Testis (tissue), 2 donors: ENCODE measurements at regions not wholly inside any gene's neighbourhood (a gene's known extent, or its start where the extent isn't known, plus 50 kb on each side); places are given as distances from the start of the nearest gene placed in this dataset.

Experiments used
- DNase-seq: peaks from one replicate; pipeline ENCODE4 v3.0.0-alpha.2; 2019
- H3K27ac ChIP-seq, 2 donors: fragments of 200-600 bp; sonication (generic); one replicate each; pipeline ENCODE4 v1.5.1; 2019
- H3K27me3 ChIP-seq: fragments of 200-600 bp; sonication (generic); one replicate; pipeline ENCODE4 v1.5.1; 2019
- H3K36me3 ChIP-seq: fragments of 200-600 bp; sonication (generic); one replicate; pipeline ENCODE4 v1.5.1; 2017; ENCODE audit warnings: low read depth; ENCODE audit errors: missing control alignments
- H3K4me1 ChIP-seq: fragments of 200-600 bp; sonication (generic); one replicate; pipeline ENCODE4 v1.5.1; 2019
- H3K4me3 ChIP-seq, 2 donors: fragments of 200-600 bp; sonication (generic); one replicate each; pipeline ENCODE4 v1.5.1; 2017 to 2019
- H3K9me3 ChIP-seq: fragments of 200-600 bp; sonication (generic); one replicate; pipeline ENCODE4 v1.5.1; 2017
- POLR2A ChIP-seq: fragments of 450-650 bp; IDR thresholded peaks from one replicate; pipeline ENCODE4 v1.6.1; 2017; ENCODE audit warnings: antibody characterized with exemption, mild to moderate bottlenecking, moderate library complexity
- WGBS, 2 donors: methylation state at CpG; one replicate each; pipeline ENCODE4 v1.1.5; 2018; 5-methylcytosine and 5-hydroxymethylcytosine counted together
- intact Hi-C: fragments of 100-400 bp; cut with DNase I; formaldehyde crosslinking; loops from one replicate; pipeline ENCODE4 v1.15.1; 2023; ENCODE audit warnings: low total_unique reads
- TF ChIP-seq, protein P1 (sequence below), 3 experiments: fragments of 450-650 bp in 2 of 3; fragments of 200-600 bp in 1 of 3; sonication (generic) in 1 of 3; IDR thresholded peaks; one replicate each; pipeline ENCODE4 v1.5.1; 2016 to 2019; ENCODE audit warnings: antibody characterized with exemption in 3 of 3, mild to moderate bottlenecking in 2 of 3, moderate library complexity in 1 of 3

DNA sequence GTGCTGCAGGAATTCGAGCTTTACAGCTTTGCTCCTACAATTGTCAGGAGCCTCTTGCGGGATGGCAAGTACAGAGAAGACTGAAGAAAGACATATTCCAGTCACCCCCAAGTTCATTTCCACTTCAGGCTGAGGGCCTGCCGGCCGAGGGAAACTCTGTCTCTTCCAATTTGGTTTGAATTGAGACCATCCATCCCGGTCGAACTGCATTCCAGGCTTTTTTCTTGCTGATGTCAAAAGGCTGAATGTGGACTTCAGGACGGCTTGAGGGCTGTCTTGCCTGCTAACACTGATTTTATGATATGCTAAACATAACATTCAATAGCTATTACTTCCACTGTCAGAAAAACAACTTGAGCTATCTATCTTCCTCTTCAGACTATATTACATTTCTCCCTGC, 79.8 kb upstream of the PLXNA2 start:
- no peaks in the 10 kb centered on the region for H3K9me3 ChIP-seq
- H3K27me3 ChIP-seq, result no peaks in the 10 kb centered on the region
- no peaks in the 10 kb centered on the region for H3K4me1 ChIP-seq
- WGBS, 2 donors, result 81 to 82% methylated on average over 7 of the region's 7 CpGs
- no peak overlapping the region for H3K27ac ChIP-seq
- intact Hi-C loops, result no loop called here
- H3K4me3 ChIP-seq, result no peak overlapping the region
- H3K36me3 ChIP-seq, result no peaks in the 10 kb centered on the region
- DNase-seq, result no peak
- TF ChIP-seq, protein P1, sequence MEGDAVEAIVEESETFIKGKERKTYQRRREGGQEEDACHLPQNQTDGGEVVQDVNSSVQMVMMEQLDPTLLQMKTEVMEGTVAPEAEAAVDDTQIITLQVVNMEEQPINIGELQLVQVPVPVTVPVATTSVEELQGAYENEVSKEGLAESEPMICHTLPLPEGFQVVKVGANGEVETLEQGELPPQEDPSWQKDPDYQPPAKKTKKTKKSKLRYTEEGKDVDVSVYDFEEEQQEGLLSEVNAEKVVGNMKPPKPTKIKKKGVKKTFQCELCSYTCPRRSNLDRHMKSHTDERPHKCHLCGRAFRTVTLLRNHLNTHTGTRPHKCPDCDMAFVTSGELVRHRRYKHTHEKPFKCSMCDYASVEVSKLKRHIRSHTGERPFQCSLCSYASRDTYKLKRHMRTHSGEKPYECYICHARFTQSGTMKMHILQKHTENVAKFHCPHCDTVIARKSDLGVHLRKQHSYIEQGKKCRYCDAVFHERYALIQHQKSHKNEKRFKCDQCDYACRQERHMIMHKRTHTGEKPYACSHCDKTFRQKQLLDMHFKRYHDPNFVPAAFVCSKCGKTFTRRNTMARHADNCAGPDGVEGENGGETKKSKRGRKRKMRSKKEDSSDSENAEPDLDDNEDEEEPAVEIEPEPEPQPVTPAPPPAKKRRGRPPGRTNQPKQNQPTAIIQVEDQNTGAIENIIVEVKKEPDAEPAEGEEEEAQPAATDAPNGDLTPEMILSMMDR (IDR thresholded peaks at IDR 0.05), result no peak
- no peak for TF ChIP-seq POLR2A

DNA sequence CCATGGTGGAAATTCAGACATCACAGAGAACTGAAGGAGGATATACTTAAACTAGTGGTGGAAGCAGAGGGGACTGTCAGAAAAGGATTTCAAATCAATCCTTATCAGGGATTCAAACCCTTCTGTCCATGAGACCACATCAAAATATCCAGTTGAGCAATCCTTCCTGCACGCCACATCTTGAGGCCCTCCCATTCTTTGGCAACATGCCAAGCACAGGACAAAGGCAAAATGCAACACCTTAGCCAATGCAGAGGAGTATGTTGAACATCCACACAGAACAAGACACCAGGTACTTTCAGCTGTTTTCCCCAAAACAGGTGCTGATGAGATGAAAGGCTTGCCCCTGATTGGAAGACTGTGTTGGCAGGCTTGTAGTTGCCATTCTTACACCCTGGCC, 81.8 kb upstream of the PLXNA2 start:
- WGBS, 2 donors, result 74 to 86% methylated on average over 1 of the region's 1 CpG
- Histone ChIP-seq H3K27ac (no peak overlapping the region), H3K4me3 (no peak overlapping the region), H3K9me3 (no peaks in the 10 kb centered on the region), H3K4me1 (no peaks in the 10 kb centered on the region), H3K27me3 (no peaks in the 10 kb centered on the region), H3K36me3 (no peaks in the 10 kb centered on the region)
- TF ChIP-seq POLR2A, result no peak
- TF ChIP-seq, protein P1 (IDR thresholded peaks at IDR 0.05), result no peak
- intact Hi-C loops, result no loop called here
- no peak for DNase-seq

DNA sequence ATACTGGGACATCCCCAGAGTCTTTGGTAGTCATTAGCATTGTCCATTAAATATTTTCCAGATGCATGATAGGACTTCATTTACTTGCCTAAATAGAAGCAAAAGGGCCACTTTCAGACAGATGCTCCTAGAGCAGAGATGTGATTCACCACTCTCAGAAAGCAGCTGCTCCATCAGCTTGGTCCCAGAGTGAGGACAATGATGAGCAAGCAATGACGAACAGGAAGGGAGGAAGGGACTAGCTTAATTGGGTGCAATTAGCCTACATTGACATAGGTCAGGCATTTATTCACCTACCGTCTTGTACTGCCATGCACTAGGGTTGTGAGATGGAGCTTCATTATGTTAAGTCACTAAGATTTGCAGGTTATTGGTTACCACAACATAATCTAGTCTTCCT, 85.1 kb upstream of the PLXNA2 start:
- TF ChIP-seq, protein P1 (IDR thresholded peaks at IDR 0.05), result no peak
- no peak for TF ChIP-seq POLR2A
- intact Hi-C loops, result no loop called here
- Histone ChIP-seq H3K27ac (no peak overlapping the region), H3K27me3 (no peaks in the 10 kb centered on the region), H3K9me3 (no peaks in the 10 kb centered on the region), H3K36me3 (no peaks in the 10 kb centered on the region), H3K4me3 (no peak overlapping the region), H3K4me1 (no peaks in the 10 kb centered on the region)
- no peak for DNase-seq
- WGBS, 2 donors, result 84 to 85% methylated on average over 2 of the region's 2 CpGs

DNA sequence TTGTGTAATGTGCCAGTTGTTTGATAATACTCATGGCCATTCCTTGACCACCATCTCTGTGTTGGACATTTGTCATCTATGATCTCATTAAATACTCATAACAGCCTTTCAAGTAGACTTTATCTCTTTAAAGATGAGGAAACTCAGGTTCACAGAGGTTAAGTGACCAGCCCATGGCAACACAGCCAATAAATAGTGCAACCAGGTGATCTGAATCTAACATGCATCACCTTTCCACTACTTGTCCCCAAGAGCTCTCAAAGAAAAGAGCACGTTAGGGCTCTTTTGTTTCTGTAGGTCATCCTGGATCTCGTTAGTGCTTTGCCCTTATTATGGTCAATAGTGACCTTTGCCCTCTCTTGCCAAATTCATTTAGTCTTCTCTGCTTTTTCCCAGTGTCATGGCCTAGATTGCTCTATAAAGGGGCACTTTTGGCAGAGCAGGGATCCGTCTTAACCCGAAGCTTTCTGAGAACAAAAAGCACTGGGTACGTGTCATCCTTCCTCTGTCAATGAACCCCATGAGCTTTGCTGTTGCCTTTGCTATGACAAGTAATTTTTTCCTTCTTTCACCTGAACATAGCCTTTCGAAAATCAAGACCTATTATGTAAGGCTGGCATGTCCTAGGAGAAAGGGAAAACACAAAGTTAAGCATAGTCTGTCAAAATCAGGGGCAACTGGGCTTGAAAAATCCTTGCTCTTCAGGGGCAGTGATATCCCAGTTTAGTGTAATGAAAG, 88.0 kb upstream of the PLXNA2 start:
- intact Hi-C loops, result no loop called here

More for the DNA sequence above, 88.0 kb upstream of the PLXNA2 start:
- Histone ChIP-seq H3K27ac (no peak overlapping the region), H3K4me1 (no peaks in the 10 kb centered on the region), H3K4me3 (no peak overlapping the region), H3K27me3 (no peaks in the 10 kb centered on the region), H3K36me3 (no peaks in the 10 kb centered on the region), H3K9me3 (no peaks in the 10 kb centered on the region)
- no peak for TF ChIP-seq POLR2A
- TF ChIP-seq, protein P1 (IDR thresholded peaks at IDR 0.05), result no peak
- DNase-seq, result no peak
- WGBS, 2 donors, result 88% methylated on average over 6 of the region's 6 CpGs
